Mucosa of rectum (tissue), 2 donors: ENCODE measurements at regions not wholly inside any gene's neighbourhood (a gene's known extent, or its start where the extent isn't known, plus 50 kb on each side); places are given as distances from the start of the nearest gene placed in this dataset.

Source experiments
- H3K27ac ChIP-seq, 2 donors: one replicate each; pipeline ENCODE4 v1.7.0; 2013; ENCODE audit warnings: inconsistent platforms in 2 of 2, low read depth in 2 of 2, low read length in 2 of 2
- H3K27me3 ChIP-seq, 2 donors: one replicate each; pipeline ENCODE4 v1.7.0; 2013; ENCODE audit warnings: low read length in 2 of 2; ENCODE audit not compliant: control insufficient read depth in 2 of 2, insufficient read depth in 2 of 2
- H3K36me3 ChIP-seq, 2 donors: one replicate each; pipeline ENCODE4 v1.7.0; 2013; ENCODE audit warnings: low read length in 2 of 2; ENCODE audit not compliant: control insufficient read depth in 2 of 2, insufficient read depth in 2 of 2
- H3K4me1 ChIP-seq, 2 donors: one replicate each; pipeline ENCODE4 v1.7.0; 2013; ENCODE audit warnings: low read length in 2 of 2, mild to moderate bottlenecking in 1 of 2; ENCODE audit not compliant: control insufficient read depth in 2 of 2, insufficient read depth in 2 of 2
- H3K4me3 ChIP-seq, 2 donors: one replicate each; pipeline ENCODE4 v1.7.0; 2013; ENCODE audit warnings: low read length in 2 of 2
- H3K9ac ChIP-seq, 2 donors: one replicate each; pipeline ENCODE4 v1.7.0; 2013; ENCODE audit warnings: low read length in 2 of 2, low read depth in 1 of 2, mild to moderate bottlenecking in 1 of 2
- H3K9me3 ChIP-seq, 2 donors: one replicate each; pipeline ENCODE4 v1.7.0; 2013; ENCODE audit warnings: low read length in 2 of 2; ENCODE audit not compliant: control insufficient read depth in 2 of 2
- donor health status: healthy.
- donor health status: Normal muscosa, but diverticular disease.

GRCh38 chr13:50275392-50276063 is 260.3 kb downstream of the KCNRG start:
- no peaks in the 10 kb centered on the region for H3K4me1 ChIP-seq
- no peak overlapping the region for H3K9ac ChIP-seq

DNA sequence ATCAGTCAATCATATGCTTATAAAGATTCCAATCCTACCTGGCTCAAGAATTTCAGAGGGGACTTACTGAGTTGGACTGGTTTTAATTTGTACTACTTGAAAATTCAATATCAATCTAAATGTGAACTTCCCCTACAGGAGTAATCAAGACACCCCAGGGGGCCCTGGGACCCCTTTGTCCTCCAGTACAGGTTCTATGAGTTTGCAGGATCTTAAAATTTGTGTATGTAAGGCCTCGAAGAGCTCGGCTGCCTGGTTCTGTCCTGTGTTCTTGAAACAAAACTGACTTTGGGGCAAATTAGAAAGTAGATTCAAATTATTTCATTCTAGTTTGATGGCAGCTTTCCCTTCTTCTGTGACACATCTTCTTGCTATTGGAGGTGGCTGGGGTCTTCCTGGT is 261.3 kb downstream of the KCNRG start:
- Histone ChIP-seq H3K36me3 (no peaks in the 10 kb centered on the region), H3K9ac (no peak overlapping the region), H3K4me3 (no peak overlapping the region)

More at GRCh38 chr13:50275392-50276063, 260.3 kb downstream of the KCNRG start:
- no peaks in the 10 kb centered on the region for H3K27me3 ChIP-seq
- no peak overlapping the region for H3K4me3 ChIP-seq
- H3K27ac ChIP-seq: no peak overlapping the region
- H3K9me3 ChIP-seq: no peaks in the 10 kb centered on the region
- H3K36me3 ChIP-seq: no peaks in the 10 kb centered on the region

DNA sequence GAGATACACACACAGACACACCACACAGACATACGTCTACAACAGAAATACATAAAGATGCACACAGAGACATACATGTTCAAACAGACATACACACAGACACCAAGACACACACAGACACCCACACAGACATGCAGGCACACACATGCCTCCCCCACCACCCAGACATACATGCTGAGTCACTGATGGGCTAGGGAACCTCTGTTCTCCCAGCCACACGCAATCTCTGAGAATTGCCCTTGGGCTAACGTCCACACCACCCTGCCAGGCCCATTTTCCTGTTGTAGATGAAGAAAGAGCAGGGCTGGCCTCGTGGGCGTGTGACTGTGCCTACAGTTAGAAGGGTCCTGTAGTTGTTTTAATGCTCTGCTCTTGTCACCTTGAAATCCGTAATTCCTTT is 261.9 kb downstream of the KCNRG start:
- Histone ChIP-seq H3K27me3 (no peaks in the 10 kb centered on the region), H3K4me1 (no peaks in the 10 kb centered on the region), H3K27ac (no peak overlapping the region), H3K36me3 (no peaks in the 10 kb centered on the region), H3K4me3 (no peak overlapping the region), H3K9me3 (no peaks in the 10 kb centered on the region), H3K9ac (no peak overlapping the region)

More for the DNA sequence above, 261.3 kb downstream of the KCNRG start:
- H3K27me3 ChIP-seq: no peaks in the 10 kb centered on the region
- no peaks in the 10 kb centered on the region for H3K4me1 ChIP-seq
- H3K27ac ChIP-seq: no peak overlapping the region
- H3K9me3 ChIP-seq: no peaks in the 10 kb centered on the region

DNA sequence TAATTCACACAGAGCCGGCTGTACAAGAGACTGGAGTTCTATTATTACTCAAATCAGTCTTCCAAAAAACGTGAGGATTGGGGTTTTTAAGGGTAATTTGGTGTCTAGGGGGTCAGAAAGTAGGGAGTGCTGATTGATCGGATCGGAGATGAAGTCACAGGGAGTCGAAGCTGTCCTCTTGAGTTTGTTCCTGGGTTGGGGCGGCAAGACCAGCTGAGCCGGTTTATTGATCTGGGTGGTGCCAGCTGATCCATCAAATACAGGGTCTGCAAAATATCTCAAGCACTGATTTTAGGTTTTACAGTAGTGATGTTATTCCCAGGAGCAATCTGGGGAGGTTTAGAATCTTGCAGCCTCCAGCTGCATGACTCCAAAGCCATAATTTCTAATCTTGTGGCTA is 262.7 kb downstream of the KCNRG start:
- Histone ChIP-seq H3K9me3 (no peaks in the 10 kb centered on the region), H3K4me3 (no peak overlapping the region), H3K27me3 (no peaks in the 10 kb centered on the region), H3K9ac (no peak overlapping the region), H3K4me1 (no peaks in the 10 kb centered on the region), H3K36me3 (no peaks in the 10 kb centered on the region), H3K27ac (no peak overlapping the region)

- Histone ChIP-seq H3K9me3 (no peaks in the 10 kb centered on the region), H3K27ac (no peak overlapping the region), H3K36me3 (no peaks in the 10 kb centered on the region), H3K27me3 (no peaks in the 10 kb centered on the region), H3K4me1 (no peaks in the 10 kb centered on the region), H3K9ac (no peak overlapping the region), H3K4me3 (no peak overlapping the region)
Measured at GRCh38 chr13:50280441-50280937, 265.2 kb downstream of the KCNRG start.

DNA sequence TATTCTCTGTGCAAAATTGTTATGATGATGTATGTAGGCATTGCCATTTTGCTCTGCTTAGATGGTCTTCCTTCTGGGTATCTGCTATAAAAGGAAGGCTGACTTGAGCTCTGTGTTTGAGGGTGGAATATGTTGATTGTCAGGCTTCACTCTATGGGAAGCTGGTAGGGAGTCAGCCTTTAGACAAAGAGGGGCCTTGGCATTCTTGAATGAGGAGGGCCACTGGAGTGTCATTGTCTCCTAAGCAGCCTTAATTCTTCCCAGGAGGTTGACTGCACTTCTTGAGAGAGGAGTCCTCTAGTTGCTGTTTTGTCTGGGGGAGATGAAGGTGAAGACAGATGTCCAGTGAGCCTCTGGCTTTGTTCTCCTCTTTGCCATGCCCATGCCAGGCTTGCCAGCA is 266.8 kb downstream of the KCNRG start:
- Histone ChIP-seq H3K4me1 (no peaks in the 10 kb centered on the region), H3K27ac (no peak overlapping the region), H3K36me3 (no peaks in the 10 kb centered on the region), H3K9ac (no peak overlapping the region), H3K4me3 (no peak overlapping the region), H3K27me3 (no peaks in the 10 kb centered on the region), H3K9me3 (no peaks in the 10 kb centered on the region)

DNA sequence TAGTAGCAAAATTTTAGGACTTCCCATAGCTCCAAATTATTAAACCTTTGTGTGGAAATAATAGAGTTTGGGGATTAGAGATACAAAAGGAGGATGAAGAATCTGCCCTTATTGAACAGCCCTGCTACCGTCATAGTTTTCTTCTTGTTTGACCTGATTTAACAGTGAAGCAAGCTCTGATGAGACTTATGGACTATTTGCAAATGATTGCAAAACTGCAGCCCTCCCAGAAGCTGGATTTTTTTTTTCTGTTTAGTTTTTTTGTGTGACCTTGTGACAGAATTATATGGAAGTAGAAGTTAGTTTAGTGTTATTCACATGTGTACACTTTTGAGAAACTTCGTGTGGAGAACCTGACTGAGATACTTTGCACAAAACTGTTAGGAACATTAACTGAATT is 267.8 kb downstream of the KCNRG start:
- Histone ChIP-seq H3K27ac (no peak overlapping the region), H3K9ac (no peak overlapping the region), H3K36me3 (no peaks in the 10 kb centered on the region), H3K9me3 (no peaks in the 10 kb centered on the region), H3K27me3 (no peaks in the 10 kb centered on the region), H3K4me1 (no peaks in the 10 kb centered on the region), H3K4me3 (no peak overlapping the region)

- no peak overlapping the region for H3K27ac ChIP-seq
- H3K4me3 ChIP-seq: no peak overlapping the region
- H3K9ac ChIP-seq: no peak overlapping the region
- no peaks in the 10 kb centered on the region for H3K4me1 ChIP-seq
- no peaks in the 10 kb centered on the region for H3K36me3 ChIP-seq
- no peaks in the 10 kb centered on the region for H3K27me3 ChIP-seq
- H3K9me3 ChIP-seq: no peaks in the 10 kb centered on the region
Measured at GRCh38 chr13:50284540-50284939, 269.3 kb downstream of the KCNRG start.

DNA sequence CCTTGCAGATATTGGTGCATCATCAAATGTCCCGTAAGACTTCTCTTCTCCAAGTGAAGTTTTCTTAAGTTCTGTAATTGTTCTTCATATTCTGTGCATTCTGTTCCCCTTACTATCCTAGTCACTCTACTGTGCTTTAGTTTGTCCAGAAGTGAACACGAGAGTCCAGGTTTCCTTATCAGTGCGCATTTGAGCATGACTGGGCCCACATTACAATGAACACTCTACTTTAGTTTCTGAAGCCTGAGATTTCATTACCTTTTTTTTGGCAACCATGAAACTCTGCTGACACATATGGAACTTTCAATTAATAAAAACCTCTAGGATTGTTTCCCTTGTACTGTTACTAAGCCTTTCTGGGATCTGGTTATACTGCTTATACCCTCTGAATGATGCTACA is 270.0 kb downstream of the KCNRG start:
- Histone ChIP-seq H3K4me3 (no peak overlapping the region), H3K4me1 (no peaks in the 10 kb centered on the region), H3K9ac (no peak overlapping the region), H3K27ac (no peak overlapping the region), H3K9me3 (no peaks in the 10 kb centered on the region), H3K36me3 (no peaks in the 10 kb centered on the region), H3K27me3 (no peaks in the 10 kb centered on the region)

DNA sequence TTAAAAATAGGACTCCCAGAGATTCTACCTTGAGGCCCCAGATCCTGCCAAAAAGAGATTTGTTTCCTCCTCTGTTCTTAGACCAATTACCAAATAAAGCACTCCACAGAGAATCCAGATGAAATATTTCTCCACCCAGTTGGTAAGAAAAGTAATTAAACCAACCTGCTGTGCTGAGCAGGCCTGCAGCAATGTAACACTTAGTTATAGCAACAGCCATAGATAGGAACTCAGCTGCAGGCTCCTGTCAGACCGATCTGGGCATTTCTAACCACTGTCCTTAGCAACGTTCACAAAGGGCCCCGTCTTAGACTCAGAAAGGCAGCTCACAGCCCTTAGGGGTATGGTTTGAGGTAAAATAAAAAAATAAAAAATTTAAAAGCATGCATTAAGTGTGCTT is 271.1 kb downstream of the KCNRG start:
- no peaks in the 10 kb centered on the region for H3K4me1 ChIP-seq
- no peak overlapping the region for H3K9ac ChIP-seq
- H3K36me3 ChIP-seq: no peaks in the 10 kb centered on the region
- H3K27me3 ChIP-seq: no peaks in the 10 kb centered on the region
- no peak overlapping the region for H3K27ac ChIP-seq
- no peak overlapping the region for H3K4me3 ChIP-seq
- no peaks in the 10 kb centered on the region for H3K9me3 ChIP-seq
